Small intestine (tissue), 7 donors: ENCODE measurements at regions not wholly inside any gene's neighbourhood (a gene's known extent, or its start where the extent isn't known, plus 50 kb on each side); places are given as distances from the start of the nearest gene placed in this dataset.
"Not testable (repeated sequence)": the region's sequence is repeated elsewhere in the genome, so short reads cannot be mapped to it uniquely, and the experiment has no call there.

Source experiments
- DNase-seq, 2 donors: peaks; one replicate each; pipeline versions ENCODE4 v3.0.0 to v3.0.0-alpha.2; 2013
- FAIRE-seq: peaks from 2 replicates; lab custom pipeline; 2012; peaks lifted over from hg19 to GRCh38; lab: Jason Lieb, UNC
- H3K27ac ChIP-seq, 3 donors: one replicate each; pipeline ENCODE4 v1.5.1; 2013; ENCODE audit warnings: low read length in 2 of 3, mild to moderate bottlenecking in 2 of 3, control low read depth in 1 of 3, inconsistent platforms in 1 of 3, low read depth in 1 of 3, moderate library complexity in 1 of 3
- H3K27me3 ChIP-seq, 3 donors: one replicate each; pipeline ENCODE4 v1.6.1; 2013; ENCODE audit warnings: low read length in 3 of 3, inconsistent platforms in 1 of 3; ENCODE audit not compliant: control insufficient read depth in 3 of 3, insufficient read depth in 3 of 3
- H3K36me3 ChIP-seq, 3 donors: one replicate each; pipeline ENCODE4 v1.6.1; 2013; ENCODE audit warnings: low read length in 3 of 3, inconsistent platforms in 1 of 3, low read depth in 1 of 3, mild to moderate bottlenecking in 1 of 3, moderate library complexity in 1 of 3; ENCODE audit not compliant: control insufficient read depth in 3 of 3, insufficient read depth in 2 of 3
- H3K4me1 ChIP-seq, 3 donors: one replicate each; pipeline ENCODE4 v1.6.1; 2013; ENCODE audit warnings: low read length in 2 of 3, inconsistent platforms in 1 of 3, low read depth in 1 of 3, mild to moderate bottlenecking in 1 of 3, moderate library complexity in 1 of 3; ENCODE audit not compliant: control insufficient read depth in 3 of 3, insufficient read depth in 2 of 3
- H3K4me3 ChIP-seq, 3 donors: one replicate each; pipeline ENCODE4 v1.5.1; 2013; ENCODE audit warnings: low read length in 3 of 3, control low read depth in 1 of 3, inconsistent platforms in 1 of 3, low read depth in 1 of 3, mild to moderate bottlenecking in 1 of 3, moderate library complexity in 1 of 3
- H3K9me3 ChIP-seq, 2 donors: one replicate each; pipeline ENCODE4 v1.6.1; 2013; ENCODE audit warnings: low read depth in 1 of 2, low read length in 1 of 2; ENCODE audit not compliant: control insufficient read depth in 2 of 2, insufficient read depth in 1 of 2
- WGBS, 3 donors: extraction: QIAGEN DNeasy Blood & Tissue Kit; methylation state at CpG; one replicate each; pipeline ENCODE4 v1.1.7; 2013; 5-methylcytosine and 5-hydroxymethylcytosine counted together
- donor health status: healthy with polysubstance abuse.
- donor health status: control.
- donor health status: control.
- donor health status: Bipolar disorder and iron deficiency.
- donor health status: healthy.

GRCh38 chr10:35272401-35272800 lies 63.9 kb upstream of the CCNY start:
- H3K4me1 ChIP-seq: peaks cover 0 to 14% (median 0%) of the 10 kb centered on the region in 3 donors
- not testable (repeated sequence) for DNase-seq, H3K27ac ChIP-seq, H3K36me3 ChIP-seq, H3K27me3 ChIP-seq, H3K9me3 ChIP-seq, FAIRE-seq, H3K4me3 ChIP-seq
- WGBS, 3 donors: 98% methylated on average over 2 of the region's 2 CpGs

- H3K4me3 ChIP-seq, H3K27me3 ChIP-seq, H3K27ac ChIP-seq, H3K4me1 ChIP-seq, H3K36me3 ChIP-seq, DNase-seq, H3K9me3 ChIP-seq, FAIRE-seq: not testable (repeated sequence)
- 64 to 78% (median 68%) methylated on average over 1 of the region's 1 CpG for WGBS, 3 donors
Measured at GRCh38 chr10:35273994-35274393, 62.3 kb upstream of the CCNY start.

- Histone ChIP-seq H3K9me3 (no peaks in the 10 kb centered on the region), H3K36me3 (no peaks in the 10 kb centered on the region), H3K4me1 (no peaks in the 10 kb centered on the region), H3K27ac (no peak overlapping the region), H3K4me3 (no peak overlapping the region), H3K27me3 (no peaks in the 10 kb centered on the region)
- DNase-seq (no peak), FAIRE-seq (no peak)
- 83 to 89% (median 88%) methylated on average over 9 of the region's 9 CpGs for WGBS, 3 donors
Measured at GRCh38 chr10:35274498-35275060, 61.7 kb upstream of the CCNY start.

- WGBS, 3 donors: 70 to 88% (median 78%) methylated on average over 1 of the region's 1 CpG
Measured at GRCh38 chr10:35276889-35277288, 59.4 kb upstream of the CCNY start.

GRCh38 chr10:35280246-35280645 lies 56.1 kb upstream of the CCNY start:
- DNase-seq, H3K27me3 ChIP-seq, H3K4me1 ChIP-seq, H3K27ac ChIP-seq, H3K36me3 ChIP-seq, FAIRE-seq, H3K9me3 ChIP-seq, H3K4me3 ChIP-seq: not testable (repeated sequence)

More at GRCh38 chr10:35276889-35277288, 59.4 kb upstream of the CCNY start:
- Histone ChIP-seq H3K27me3 (no peaks in the 10 kb centered on the region), H3K27ac (no peak overlapping the region), H3K4me3 (no peak overlapping the region), H3K9me3 (peaks cover 0 to 2% of the 10 kb centered on the region in 2 donors), H3K4me1 (no peaks in the 10 kb centered on the region), H3K36me3 (no peaks in the 10 kb centered on the region)
- FAIRE-seq (no peak), DNase-seq (no peak)
